Ishikawa (cell line): ENCODE measurements at regions not wholly inside any gene's neighbourhood (a gene's known extent, or its start where the extent isn't known, plus 50 kb on each side); places are given as distances from the start of the nearest gene placed in this dataset.

ENCODE experiments used
- CEBPB ChIP-seq: IDR thresholded peaks from 2 replicates; pipeline ENCODE4 v1.6.1; 2012
- CREB1 ChIP-seq: IDR thresholded peaks from 2 replicates; pipeline ENCODE4 v1.6.1; 2012; ENCODE audit warnings: low read depth
- EGR1 ChIP-seq: IDR thresholded peaks from 2 replicates; pipeline ENCODE4 v1.6.1; 2012
- EP300 ChIP-seq: IDR thresholded peaks from 2 replicates; pipeline ENCODE4 v1.6.1; 2012; ENCODE audit warnings: borderline replicate concordance
- FOXM1 ChIP-seq: IDR thresholded peaks from 2 replicates; pipeline ENCODE4 v1.6.1; 2012; ENCODE audit warnings: low read depth, borderline replicate concordance
- MAX ChIP-seq: IDR thresholded peaks from 2 replicates; pipeline ENCODE4 v1.6.1; 2012
- NFIC ChIP-seq: IDR thresholded peaks from 2 replicates; pipeline ENCODE4 v1.6.1; 2012
- RAD21 ChIP-seq: IDR thresholded peaks from 2 replicates; pipeline ENCODE4 v1.6.1; 2012; ENCODE audit warnings: low read depth
- REST ChIP-seq: IDR thresholded peaks from 2 replicates; pipeline ENCODE4 v1.6.1; 2012; ENCODE audit warnings: low read depth, mild to moderate bottlenecking
- TAF1 ChIP-seq: IDR thresholded peaks from 2 replicates; pipeline ENCODE4 v1.6.1; 2012; ENCODE audit warnings: low read depth, mild to moderate bottlenecking
- TCF12 ChIP-seq: IDR thresholded peaks from 2 replicates; pipeline ENCODE4 v1.6.1; 2012; ENCODE audit warnings: low read depth
- TEAD4 ChIP-seq: IDR thresholded peaks from 2 replicates; pipeline ENCODE4 v1.6.1; 2012
- USF1 ChIP-seq: IDR thresholded peaks from 2 replicates; pipeline ENCODE4 v1.6.1; 2012
- YY1 ChIP-seq: IDR thresholded peaks from 2 replicates; pipeline ENCODE4 v1.6.1; 2012; ENCODE audit warnings: low read depth
- ZBTB7A ChIP-seq: IDR thresholded peaks from 2 replicates; pipeline ENCODE4 v1.6.1; 2012; ENCODE audit warnings: low read depth

- no peak for TF ChIP-seq FOXM1
- TF ChIP-seq USF1, result no peak
- TF ChIP-seq CEBPB, result no peak
- no peak for TF ChIP-seq MAX
- no peak for TF ChIP-seq EGR1
- TF ChIP-seq TEAD4, result no peak
- TF ChIP-seq NFIC, result no peak
- no peak for TF ChIP-seq RAD21
- no peak for TF ChIP-seq TAF1
- no peak for TF ChIP-seq EP300
- TF ChIP-seq REST, result no peak
- TF ChIP-seq YY1, result no peak
- TF ChIP-seq TCF12, result no peak
- TF ChIP-seq ZBTB7A, result no peak
Measured at GRCh38 chr20:19027971-19028370, 184.5 kb upstream of the SLC24A3 start.

GRCh38 chr20:19041787-19042186 lies 170.7 kb upstream of the SLC24A3 start:
- TF ChIP-seq CEBPB (no peak), MAX (no peak), ZBTB7A (no peak), TEAD4 (no peak), YY1 (no peak)

- TF ChIP-seq FOXM1 (no peak), REST (no peak), MAX (no peak), EGR1 (no peak), NFIC (no peak), USF1 (no peak), EP300 (no peak), TCF12 (no peak), CEBPB (no peak), TEAD4 (no peak), ZBTB7A (no peak), TAF1 (no peak), CREB1 (no peak), YY1 (no peak), RAD21 (no peak)
Measured at GRCh38 chr20:19045371-19045770, 167.1 kb upstream of the SLC24A3 start.

GRCh38 chr20:19047040-19047950 lies 165.1 kb upstream of the SLC24A3 start:
- TF ChIP-seq ZBTB7A (no peak), TAF1 (no peak), TEAD4 (no peak), NFIC (no peak), CREB1 (no peak), REST (no peak), EGR1 (no peak), CEBPB (no peak), EP300 (no peak), FOXM1 (no peak), YY1 (no peak), USF1 (no peak), TCF12 (no peak), RAD21 (no peak), MAX (no peak)
